ENCODE measurements at regions not wholly inside any gene's neighbourhood (a gene's known extent, or its start where the extent isn't known, plus 50 kb on each side); places are given as distances from the start of the nearest gene placed in this dataset.

DNA sequence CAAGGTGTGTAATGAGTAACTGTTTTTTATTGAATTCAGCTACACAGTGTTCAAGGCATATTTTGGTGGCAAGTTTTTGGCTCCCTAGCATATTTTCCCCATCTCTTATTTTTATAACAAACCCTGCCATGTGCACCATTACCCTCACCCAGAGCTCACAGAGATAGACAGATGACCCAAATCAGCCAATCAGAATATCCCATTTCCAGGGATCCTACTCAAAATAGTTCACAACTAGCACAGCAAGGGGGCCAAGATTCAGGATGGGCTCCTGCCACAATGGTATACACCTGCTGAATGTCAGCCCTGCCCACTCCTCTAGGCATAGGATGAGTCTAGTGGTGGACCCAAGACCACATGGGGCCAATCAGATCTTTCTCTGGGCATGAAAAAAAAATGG is 78.8 kb upstream of the SETMAR start:
- Histone ChIP-seq H3K27ac (no peak overlapping the region), H4K20me1 (ENCODE audit: insufficient read depth) (no peaks in the 10 kb centered on the region), H3K79me2 (ENCODE audit: insufficient read depth, low read depth) (no peaks in the 10 kb centered on the region), H2AFZ (ENCODE audit: low read depth) (no peak overlapping the region), H3K4me1 (ENCODE audit: low read depth, poor library complexity, severe bottlenecking) (no peaks in the 10 kb centered on the region), H3K4me2 (no peak overlapping the region), H3K9ac (no peak overlapping the region), H3K4me3 (IDR thresholded peaks at IDR 0.05; ENCODE audit: insufficient read depth, low read depth, low read length) (no peak overlapping the region), H3K27me3 (ENCODE audit: insufficient read depth, low read depth) (no peaks in the 10 kb centered on the region), H3K36me3 (ENCODE audit: insufficient read depth) (no peaks in the 10 kb centered on the region)
- TF ChIP-seq, protein P1, sequence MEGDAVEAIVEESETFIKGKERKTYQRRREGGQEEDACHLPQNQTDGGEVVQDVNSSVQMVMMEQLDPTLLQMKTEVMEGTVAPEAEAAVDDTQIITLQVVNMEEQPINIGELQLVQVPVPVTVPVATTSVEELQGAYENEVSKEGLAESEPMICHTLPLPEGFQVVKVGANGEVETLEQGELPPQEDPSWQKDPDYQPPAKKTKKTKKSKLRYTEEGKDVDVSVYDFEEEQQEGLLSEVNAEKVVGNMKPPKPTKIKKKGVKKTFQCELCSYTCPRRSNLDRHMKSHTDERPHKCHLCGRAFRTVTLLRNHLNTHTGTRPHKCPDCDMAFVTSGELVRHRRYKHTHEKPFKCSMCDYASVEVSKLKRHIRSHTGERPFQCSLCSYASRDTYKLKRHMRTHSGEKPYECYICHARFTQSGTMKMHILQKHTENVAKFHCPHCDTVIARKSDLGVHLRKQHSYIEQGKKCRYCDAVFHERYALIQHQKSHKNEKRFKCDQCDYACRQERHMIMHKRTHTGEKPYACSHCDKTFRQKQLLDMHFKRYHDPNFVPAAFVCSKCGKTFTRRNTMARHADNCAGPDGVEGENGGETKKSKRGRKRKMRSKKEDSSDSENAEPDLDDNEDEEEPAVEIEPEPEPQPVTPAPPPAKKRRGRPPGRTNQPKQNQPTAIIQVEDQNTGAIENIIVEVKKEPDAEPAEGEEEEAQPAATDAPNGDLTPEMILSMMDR (conservative IDR thresholded peaks at IDR 0.05; ENCODE audit: low read depth, low read length): no peak

GRCh38 chr3:4225005-4225471 is 78.1 kb upstream of the SETMAR start:
- H3K27me3 ChIP-seq (ENCODE audit: insufficient read depth, low read depth): no peaks in the 10 kb centered on the region
- H3K79me2 ChIP-seq (ENCODE audit: insufficient read depth, low read depth): no peaks in the 10 kb centered on the region
- H4K20me1 ChIP-seq (ENCODE audit: insufficient read depth): no peaks in the 10 kb centered on the region
- no peaks in the 10 kb centered on the region for H3K4me1 ChIP-seq (ENCODE audit: low read depth, poor library complexity, severe bottlenecking)
- H3K36me3 ChIP-seq (ENCODE audit: insufficient read depth): no peaks in the 10 kb centered on the region
- no peak overlapping the region for H2AFZ ChIP-seq (ENCODE audit: low read depth)
- no peak overlapping the region for H3K4me2 ChIP-seq
- TF ChIP-seq, protein P1 (conservative IDR thresholded peaks at IDR 0.05; ENCODE audit: low read depth, low read length): no peak
- H3K27ac ChIP-seq: no peak overlapping the region
- no peak overlapping the region for H3K4me3 ChIP-seq (IDR thresholded peaks at IDR 0.05; ENCODE audit: insufficient read depth, low read depth, low read length)
- H3K9ac ChIP-seq: no peak overlapping the region

DNA sequence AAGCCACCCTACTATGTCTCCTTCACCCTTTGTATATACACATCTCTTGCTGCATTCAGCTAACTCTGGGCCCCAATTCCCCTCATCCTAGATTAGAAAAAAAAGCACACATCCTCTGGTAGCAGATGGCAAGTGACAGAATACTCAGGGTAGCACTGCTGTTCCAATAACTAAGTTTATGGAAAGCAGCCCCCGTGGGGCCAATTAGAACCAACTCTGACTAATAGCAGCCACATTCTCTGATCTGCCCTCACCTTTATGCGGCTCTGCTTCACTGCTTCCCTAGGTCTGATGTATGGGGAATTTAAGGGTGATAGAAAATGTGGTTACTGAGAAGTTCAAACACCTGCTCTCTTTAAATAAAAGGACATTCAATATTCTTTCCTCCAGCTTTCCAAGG is 74.9 kb upstream of the SETMAR start:
- Histone ChIP-seq H3K27me3 (ENCODE audit: insufficient read depth, low read depth) (no peaks in the 10 kb centered on the region), H2AFZ (ENCODE audit: low read depth) (no peak overlapping the region), H3K4me2 (no peak overlapping the region), H4K20me1 (ENCODE audit: insufficient read depth) (no peaks in the 10 kb centered on the region), H3K4me1 (ENCODE audit: low read depth, poor library complexity, severe bottlenecking) (no peaks in the 10 kb centered on the region), H3K9ac (no peak overlapping the region), H3K4me3 (IDR thresholded peaks at IDR 0.05; ENCODE audit: insufficient read depth, low read depth, low read length) (no peak overlapping the region), H3K27ac (no peak overlapping the region), H3K36me3 (ENCODE audit: insufficient read depth) (no peaks in the 10 kb centered on the region), H3K79me2 (ENCODE audit: insufficient read depth, low read depth) (no peaks in the 10 kb centered on the region)
- TF ChIP-seq, protein P1 (conservative IDR thresholded peaks at IDR 0.05; ENCODE audit: low read depth, low read length): no peak

GRCh38 chr3:4231041-4231440 is 72.1 kb upstream of the SETMAR start:
- TF ChIP-seq, protein P1 (conservative IDR thresholded peaks at IDR 0.05; ENCODE audit: low read depth, low read length): no peak
- Histone ChIP-seq H3K4me1 (ENCODE audit: low read depth, poor library complexity, severe bottlenecking) (no peaks in the 10 kb centered on the region), H3K27me3 (ENCODE audit: insufficient read depth, low read depth) (no peaks in the 10 kb centered on the region), H4K20me1 (ENCODE audit: insufficient read depth) (no peaks in the 10 kb centered on the region), H2AFZ (ENCODE audit: low read depth) (no peak overlapping the region), H3K9ac (no peak overlapping the region), H3K4me3 (IDR thresholded peaks at IDR 0.05; ENCODE audit: insufficient read depth, low read depth, low read length) (no peak overlapping the region), H3K36me3 (ENCODE audit: insufficient read depth) (no peaks in the 10 kb centered on the region), H3K79me2 (ENCODE audit: insufficient read depth, low read depth) (no peaks in the 10 kb centered on the region), H3K4me2 (no peak overlapping the region), H3K27ac (no peak overlapping the region)
